ENCODE measurements at regions not wholly inside any gene's neighbourhood (a gene's known extent, or its start where the extent isn't known, plus 50 kb on each side); places are given as distances from the start of the nearest gene placed in this dataset.

DNA sequence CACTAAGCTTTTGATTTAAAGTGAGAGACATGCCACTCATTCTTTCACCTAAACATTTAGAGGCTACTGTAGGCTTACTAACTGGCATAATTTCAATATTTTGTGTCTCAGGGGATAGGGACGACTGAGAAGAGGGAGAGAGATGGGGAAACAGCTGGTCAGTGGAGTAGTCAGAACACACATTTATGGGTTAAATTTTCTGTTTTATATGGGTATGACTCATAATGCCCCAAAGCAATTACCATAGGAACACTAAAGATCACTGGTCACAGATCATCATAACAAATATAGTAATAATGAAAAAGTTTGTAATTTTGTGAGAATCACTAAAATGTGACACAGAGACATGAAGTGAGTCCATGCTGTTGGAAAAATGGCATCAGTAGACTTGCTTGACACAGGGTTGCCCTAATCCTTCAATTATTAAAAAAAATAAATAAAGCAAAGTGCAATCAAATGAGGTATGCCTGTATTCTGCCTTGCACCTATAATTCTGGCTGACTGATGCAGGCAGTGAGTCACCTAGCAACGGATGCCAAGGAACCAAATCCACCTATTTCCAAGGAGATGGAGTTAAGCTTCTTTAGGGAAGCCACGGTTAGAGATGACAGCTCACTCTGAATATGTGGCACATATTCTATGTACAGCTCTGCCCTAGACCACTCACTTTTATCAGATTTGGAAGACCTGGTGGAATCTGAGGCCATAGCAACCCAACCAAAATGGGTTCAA is 166.1 kb downstream of the MARCHF11 start:
- no peaks in the 10 kb centered on the region for H3K27me3 ChIP-seq (ENCODE audit: insufficient read depth, low read length)
- Mint-ChIP-seq H3K4me3 (ENCODE audit: unreplicated experiment) (no peak overlapping the region), H3K27me3 (ENCODE audit: low read depth, unreplicated experiment) (peaks cover 8% of the 10 kb centered on the region), H3K27ac (ENCODE audit: unreplicated experiment) (no peak overlapping the region), H3K9me3 (ENCODE audit: unreplicated experiment) (peaks cover 11% of the 10 kb centered on the region), H3K4me1 (ENCODE audit: low read depth, unreplicated experiment) (no peaks in the 10 kb centered on the region), H3K36me3 (ENCODE audit: low read depth, unreplicated experiment) (no peaks in the 10 kb centered on the region)
- H3K4me2 ChIP-seq (ENCODE audit: low read length), result no peak overlapping the region
- DNase-seq (ENCODE audit: low read depth), result no peak
- H2AFZ ChIP-seq (ENCODE audit: low read depth, low read length), result no peak overlapping the region
- no peaks in the 10 kb centered on the region for H3K4me1 ChIP-seq (ENCODE audit: insufficient read depth, low read length)
- H3K36me3 ChIP-seq (ENCODE audit: insufficient read depth, low read length), result no peaks in the 10 kb centered on the region
- H3K9ac ChIP-seq (ENCODE audit: low read length), result no peak overlapping the region
- no peak for FAIRE-seq
- no peak overlapping the region for H3K4me3 ChIP-seq (ENCODE audit: insufficient read depth, low read depth, low read length)
- peaks cover 3% of the 10 kb centered on the region for H3K9me3 ChIP-seq (ENCODE audit: insufficient read depth, low read depth, low read length)
- no peaks in the 10 kb centered on the region for H4K20me1 ChIP-seq (ENCODE audit: insufficient read depth, low read length)
- no peak overlapping the region for H3K27ac ChIP-seq (ENCODE audit: low read depth, low read length)
- TF ChIP-seq EZH2 (IDR thresholded peaks at IDR 0.05; ENCODE audit: insufficient read depth, low read length), result no peak
- TF ChIP-seq, protein P1, sequence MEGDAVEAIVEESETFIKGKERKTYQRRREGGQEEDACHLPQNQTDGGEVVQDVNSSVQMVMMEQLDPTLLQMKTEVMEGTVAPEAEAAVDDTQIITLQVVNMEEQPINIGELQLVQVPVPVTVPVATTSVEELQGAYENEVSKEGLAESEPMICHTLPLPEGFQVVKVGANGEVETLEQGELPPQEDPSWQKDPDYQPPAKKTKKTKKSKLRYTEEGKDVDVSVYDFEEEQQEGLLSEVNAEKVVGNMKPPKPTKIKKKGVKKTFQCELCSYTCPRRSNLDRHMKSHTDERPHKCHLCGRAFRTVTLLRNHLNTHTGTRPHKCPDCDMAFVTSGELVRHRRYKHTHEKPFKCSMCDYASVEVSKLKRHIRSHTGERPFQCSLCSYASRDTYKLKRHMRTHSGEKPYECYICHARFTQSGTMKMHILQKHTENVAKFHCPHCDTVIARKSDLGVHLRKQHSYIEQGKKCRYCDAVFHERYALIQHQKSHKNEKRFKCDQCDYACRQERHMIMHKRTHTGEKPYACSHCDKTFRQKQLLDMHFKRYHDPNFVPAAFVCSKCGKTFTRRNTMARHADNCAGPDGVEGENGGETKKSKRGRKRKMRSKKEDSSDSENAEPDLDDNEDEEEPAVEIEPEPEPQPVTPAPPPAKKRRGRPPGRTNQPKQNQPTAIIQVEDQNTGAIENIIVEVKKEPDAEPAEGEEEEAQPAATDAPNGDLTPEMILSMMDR (IDR thresholded peaks at IDR 0.05; ENCODE audit: insufficient read depth, low read depth, low read length), result no peak
- no peaks in the 10 kb centered on the region for H3K79me2 ChIP-seq (ENCODE audit: insufficient read depth, low read length)

DNA sequence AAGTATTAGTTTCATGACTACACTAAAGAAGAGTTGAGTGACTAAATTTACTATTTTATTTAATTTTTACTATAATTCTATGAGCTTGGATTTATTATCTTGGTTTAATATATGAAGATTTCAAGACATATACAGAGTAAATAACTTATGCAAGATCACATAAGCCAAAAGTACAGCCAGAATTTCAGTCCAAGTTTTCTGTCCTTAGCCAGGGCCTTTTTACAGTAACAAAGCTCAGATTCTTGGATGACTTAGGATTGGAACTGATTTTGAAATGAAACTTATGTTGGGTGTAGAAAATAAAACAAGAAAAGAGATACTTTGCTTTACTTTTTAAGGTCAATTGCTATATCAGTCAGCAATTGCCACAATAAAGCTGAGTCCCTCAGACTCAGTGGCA is 170.3 kb downstream of the MARCHF11 start:
- TF ChIP-seq EZH2 (IDR thresholded peaks at IDR 0.05; ENCODE audit: insufficient read depth, low read length), result no peak
- TF ChIP-seq, protein P1 (IDR thresholded peaks at IDR 0.05; ENCODE audit: insufficient read depth, low read depth, low read length), result no peak
- Histone ChIP-seq H3K4me2 (ENCODE audit: low read length) (no peak overlapping the region), H3K9ac (ENCODE audit: low read length) (no peak overlapping the region), H3K4me1 (ENCODE audit: insufficient read depth, low read length) (no peaks in the 10 kb centered on the region), H4K20me1 (ENCODE audit: insufficient read depth, low read length) (no peaks in the 10 kb centered on the region), H3K79me2 (ENCODE audit: insufficient read depth, low read length) (no peaks in the 10 kb centered on the region), H3K27ac (ENCODE audit: low read depth, low read length) (no peak overlapping the region), H3K9me3 (ENCODE audit: insufficient read depth, low read depth, low read length) (peaks cover 3% of the 10 kb centered on the region), H3K4me3 (ENCODE audit: insufficient read depth, low read depth, low read length) (no peak overlapping the region), H2AFZ (ENCODE audit: low read depth, low read length) (no peak overlapping the region), H3K36me3 (ENCODE audit: insufficient read depth, low read length) (no peaks in the 10 kb centered on the region), H3K27me3 (ENCODE audit: insufficient read depth, low read length) (no peaks in the 10 kb centered on the region)
- Mint-ChIP-seq H3K4me3 (ENCODE audit: unreplicated experiment) (no peak overlapping the region), H3K27ac (ENCODE audit: unreplicated experiment) (no peak overlapping the region), H3K4me1 (ENCODE audit: low read depth, unreplicated experiment) (no peaks in the 10 kb centered on the region), H3K9me3 (ENCODE audit: unreplicated experiment) (peaks cover 8% of the 10 kb centered on the region), H3K36me3 (ENCODE audit: low read depth, unreplicated experiment) (no peaks in the 10 kb centered on the region), H3K27me3 (ENCODE audit: low read depth, unreplicated experiment) (no peaks in the 10 kb centered on the region)
- FAIRE-seq, result no peak
- DNase-seq (ENCODE audit: low read depth), result no peak

DNA sequence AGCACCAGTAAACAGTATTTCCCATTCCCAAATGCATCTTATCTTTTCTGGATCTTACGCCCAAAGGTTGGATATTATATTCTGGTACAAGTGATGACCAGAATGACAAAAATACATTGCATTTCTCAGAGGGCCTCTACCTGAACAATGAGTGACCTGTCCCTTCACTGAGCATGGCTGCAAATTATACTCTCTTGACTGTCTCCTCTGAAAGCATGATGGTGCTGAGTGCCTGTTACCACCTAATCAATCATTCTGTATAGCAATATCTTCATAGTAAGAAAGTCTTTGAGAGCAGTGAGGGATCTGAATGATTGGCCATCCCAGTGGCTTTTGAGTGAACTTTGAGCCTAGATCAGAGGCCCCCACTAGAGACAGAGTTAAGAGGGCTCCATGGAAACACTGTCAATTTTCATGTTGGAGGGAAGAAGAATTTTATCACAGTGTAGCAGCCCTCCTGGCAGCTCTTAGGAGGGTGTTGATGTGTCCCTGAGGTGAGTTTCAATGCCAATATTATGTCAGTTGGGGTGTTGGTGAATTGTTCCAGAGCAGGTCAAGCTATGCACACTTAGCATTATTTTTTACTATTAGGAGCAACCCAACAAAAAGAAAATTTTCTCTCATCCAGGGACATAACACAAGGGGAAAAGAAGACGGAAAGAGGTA is 171.7 kb downstream of the MARCHF11 start:
- TF ChIP-seq, protein P1 (IDR thresholded peaks at IDR 0.05; ENCODE audit: insufficient read depth, low read depth, low read length), result no peak
- TF ChIP-seq EZH2 (IDR thresholded peaks at IDR 0.05; ENCODE audit: insufficient read depth, low read length), result no peak
- Histone ChIP-seq H3K4me3 (ENCODE audit: insufficient read depth, low read depth, low read length) (no peak overlapping the region), H3K79me2 (ENCODE audit: insufficient read depth, low read length) (no peaks in the 10 kb centered on the region), H3K27ac (ENCODE audit: low read depth, low read length) (no peak overlapping the region), H2AFZ (ENCODE audit: low read depth, low read length) (no peak overlapping the region), H4K20me1 (ENCODE audit: insufficient read depth, low read length) (no peaks in the 10 kb centered on the region), H3K4me1 (ENCODE audit: insufficient read depth, low read length) (no peaks in the 10 kb centered on the region), H3K36me3 (ENCODE audit: insufficient read depth, low read length) (no peaks in the 10 kb centered on the region), H3K27me3 (ENCODE audit: insufficient read depth, low read length) (no peaks in the 10 kb centered on the region), H3K9me3 (ENCODE audit: insufficient read depth, low read depth, low read length) (peaks cover 3% of the 10 kb centered on the region), H3K9ac (ENCODE audit: low read length) (no peak overlapping the region), H3K4me2 (ENCODE audit: low read length) (no peak overlapping the region)
- DNase-seq (ENCODE audit: low read depth) (no peak), FAIRE-seq (no peak)
- Mint-ChIP-seq H3K9me3 (ENCODE audit: unreplicated experiment) (peaks cover 8% of the 10 kb centered on the region), H3K27me3 (ENCODE audit: low read depth, unreplicated experiment) (no peaks in the 10 kb centered on the region), H3K36me3 (ENCODE audit: low read depth, unreplicated experiment) (no peaks in the 10 kb centered on the region), H3K4me3 (ENCODE audit: unreplicated experiment) (no peak overlapping the region), H3K4me1 (ENCODE audit: low read depth, unreplicated experiment) (no peaks in the 10 kb centered on the region), H3K27ac (ENCODE audit: unreplicated experiment) (no peak overlapping the region)
